ENCODE measurements at regions not wholly inside any gene's neighbourhood (a gene's known extent, or its start where the extent isn't known, plus 50 kb on each side); places are given as distances from the start of the nearest gene placed in this dataset.

GRCh38 chr6:50217841-50218240 lies 168.1 kb upstream of the DEFB112 start:
- TF ChIP-seq, protein P1, sequence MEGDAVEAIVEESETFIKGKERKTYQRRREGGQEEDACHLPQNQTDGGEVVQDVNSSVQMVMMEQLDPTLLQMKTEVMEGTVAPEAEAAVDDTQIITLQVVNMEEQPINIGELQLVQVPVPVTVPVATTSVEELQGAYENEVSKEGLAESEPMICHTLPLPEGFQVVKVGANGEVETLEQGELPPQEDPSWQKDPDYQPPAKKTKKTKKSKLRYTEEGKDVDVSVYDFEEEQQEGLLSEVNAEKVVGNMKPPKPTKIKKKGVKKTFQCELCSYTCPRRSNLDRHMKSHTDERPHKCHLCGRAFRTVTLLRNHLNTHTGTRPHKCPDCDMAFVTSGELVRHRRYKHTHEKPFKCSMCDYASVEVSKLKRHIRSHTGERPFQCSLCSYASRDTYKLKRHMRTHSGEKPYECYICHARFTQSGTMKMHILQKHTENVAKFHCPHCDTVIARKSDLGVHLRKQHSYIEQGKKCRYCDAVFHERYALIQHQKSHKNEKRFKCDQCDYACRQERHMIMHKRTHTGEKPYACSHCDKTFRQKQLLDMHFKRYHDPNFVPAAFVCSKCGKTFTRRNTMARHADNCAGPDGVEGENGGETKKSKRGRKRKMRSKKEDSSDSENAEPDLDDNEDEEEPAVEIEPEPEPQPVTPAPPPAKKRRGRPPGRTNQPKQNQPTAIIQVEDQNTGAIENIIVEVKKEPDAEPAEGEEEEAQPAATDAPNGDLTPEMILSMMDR (IDR thresholded peaks at IDR 0.05 in 4 of 5, conservative IDR thresholded peaks at IDR 0.05 in 1 of 5) = no peak
- TF ChIP-seq POLR2A (IDR thresholded peaks at IDR 0.05) = no peak
